NCI-H460 (cell line): ENCODE measurements at regions not wholly inside any gene's neighbourhood (a gene's known extent, or its start where the extent isn't known, plus 50 kb on each side); places are given as distances from the start of the nearest gene placed in this dataset.

Experiments used
- DNase-seq: peaks from one replicate; pipeline ENCODE4 v3.0.0-alpha.2; 2016; ENCODE audit warnings: low read depth; ENCODE audit errors: extremely low read depth

DNA sequence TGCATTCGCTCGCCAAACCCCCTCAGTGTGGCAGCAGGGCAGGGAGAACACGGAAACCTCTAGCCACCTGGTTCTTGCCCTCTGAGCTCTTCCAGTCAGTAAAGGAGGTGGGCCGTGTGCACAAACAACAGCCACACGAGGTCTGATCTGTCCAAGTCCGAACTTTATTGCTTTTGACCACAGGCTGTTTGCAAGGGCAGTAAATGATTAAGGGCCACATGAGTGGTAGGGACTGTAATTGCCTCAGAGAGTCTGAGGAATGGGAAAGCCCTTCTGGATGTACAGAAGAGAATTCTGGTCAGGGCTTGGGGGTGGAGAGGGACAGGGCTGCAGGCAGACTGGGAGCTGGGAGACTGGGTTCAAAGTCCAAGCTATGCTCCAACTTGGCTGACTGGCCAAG, 75.7 kb upstream of the LHX1 start:
- DNase-seq, result no peak

DNA sequence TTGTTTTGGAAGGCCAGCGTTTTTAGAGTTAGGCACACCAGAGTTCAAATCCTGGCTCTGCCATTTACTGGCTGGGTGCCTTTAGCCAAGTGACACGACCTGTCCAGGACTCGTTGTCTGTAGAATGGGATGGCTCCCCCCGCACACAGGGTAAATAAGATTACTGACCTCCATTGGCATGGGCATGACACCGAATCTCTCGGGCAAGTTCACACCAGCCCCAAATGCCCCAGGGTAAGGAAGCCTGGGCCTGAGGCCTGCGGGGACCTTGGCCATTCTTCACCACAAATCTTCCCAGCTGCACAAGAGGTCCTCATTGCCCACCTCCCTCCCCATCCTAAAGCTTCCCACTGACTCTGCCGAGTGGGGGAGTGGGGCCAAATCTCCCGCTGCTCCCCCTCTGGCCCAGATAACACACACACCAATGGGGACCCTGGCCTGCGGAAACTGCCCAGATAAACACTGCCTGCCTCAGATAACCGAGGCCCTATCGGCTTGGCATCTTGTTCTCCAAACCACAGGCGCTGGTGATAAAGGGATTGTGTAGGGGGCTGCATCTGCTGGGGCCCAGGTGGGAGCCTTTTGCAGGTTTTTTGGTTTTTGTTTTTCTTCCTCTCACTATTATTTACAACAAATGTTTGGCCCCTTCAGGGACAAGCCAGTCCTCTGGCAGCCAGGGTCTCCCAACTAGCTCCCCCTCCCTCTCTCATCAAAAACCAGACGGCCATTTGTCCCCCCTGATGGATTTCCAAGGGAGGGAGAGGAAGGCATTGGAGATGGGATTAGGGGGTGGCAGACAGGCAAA, 75.0 kb upstream of the LHX1 start:
- no peak for DNase-seq

DNA sequence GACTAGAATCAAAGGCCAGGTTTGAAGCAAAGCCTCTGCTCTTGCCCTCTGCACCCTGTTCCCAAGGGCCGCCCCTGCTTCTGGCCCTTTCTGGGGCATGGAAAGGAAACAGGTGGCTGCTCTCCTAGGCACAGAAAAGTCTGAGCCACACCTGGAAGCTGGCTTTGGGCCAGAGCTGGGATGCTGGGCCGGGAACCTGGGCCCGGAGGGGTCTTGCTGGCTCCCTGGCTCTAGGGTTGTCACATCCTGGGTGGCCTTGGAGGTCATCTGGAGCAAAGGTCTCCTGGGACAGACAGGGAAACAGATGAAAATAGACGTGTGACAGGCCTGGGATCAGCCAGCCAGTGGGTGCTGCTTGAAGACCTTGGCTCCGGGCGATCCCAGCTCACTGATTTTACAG, 74.1 kb upstream of the LHX1 start:
- no peak for DNase-seq

DNA sequence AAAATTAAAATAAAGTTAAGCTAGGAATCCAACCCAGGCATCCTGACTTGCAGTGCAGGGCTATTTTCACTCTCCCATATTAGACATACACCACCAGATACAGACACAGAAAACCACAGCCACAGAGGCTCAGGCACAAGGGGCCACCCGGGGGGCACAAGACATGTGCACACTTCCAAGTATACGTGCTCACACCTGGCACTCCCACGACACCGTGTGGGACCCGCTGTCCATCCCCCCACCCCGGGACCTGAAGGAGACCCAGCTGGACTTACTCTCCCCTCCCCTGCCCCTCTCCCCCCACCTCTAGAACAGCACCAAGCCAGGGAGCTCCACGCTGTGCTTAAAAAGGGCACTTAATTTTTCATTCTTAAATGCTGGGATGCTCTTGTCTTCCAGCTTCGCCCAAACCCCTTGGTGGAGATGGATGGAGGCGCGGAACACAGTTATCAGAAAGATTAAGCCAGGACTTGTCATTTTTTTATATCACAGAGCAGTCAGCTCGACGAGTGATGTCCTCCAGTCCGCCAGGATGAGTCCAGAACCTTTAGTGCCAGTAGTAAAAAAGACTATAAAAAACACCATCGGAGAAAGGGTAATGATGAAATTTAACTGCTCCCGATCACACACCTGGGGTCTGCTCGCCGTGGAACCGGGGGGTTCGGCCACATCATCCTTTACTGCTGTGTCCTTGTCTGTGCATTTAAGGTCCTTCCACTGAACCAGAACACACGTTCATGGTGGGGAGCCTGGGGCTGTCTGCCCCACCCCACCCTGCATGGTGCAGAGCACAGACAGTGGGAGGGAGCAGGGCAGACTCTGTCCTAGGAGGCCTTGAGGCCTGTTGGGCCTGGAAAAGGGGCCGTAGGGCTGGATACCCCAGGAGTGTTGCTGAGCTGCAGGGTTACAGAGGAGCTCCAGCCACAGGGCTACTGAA, 73.3 kb upstream of the LHX1 start:
- DNase-seq, result no peak

DNA sequence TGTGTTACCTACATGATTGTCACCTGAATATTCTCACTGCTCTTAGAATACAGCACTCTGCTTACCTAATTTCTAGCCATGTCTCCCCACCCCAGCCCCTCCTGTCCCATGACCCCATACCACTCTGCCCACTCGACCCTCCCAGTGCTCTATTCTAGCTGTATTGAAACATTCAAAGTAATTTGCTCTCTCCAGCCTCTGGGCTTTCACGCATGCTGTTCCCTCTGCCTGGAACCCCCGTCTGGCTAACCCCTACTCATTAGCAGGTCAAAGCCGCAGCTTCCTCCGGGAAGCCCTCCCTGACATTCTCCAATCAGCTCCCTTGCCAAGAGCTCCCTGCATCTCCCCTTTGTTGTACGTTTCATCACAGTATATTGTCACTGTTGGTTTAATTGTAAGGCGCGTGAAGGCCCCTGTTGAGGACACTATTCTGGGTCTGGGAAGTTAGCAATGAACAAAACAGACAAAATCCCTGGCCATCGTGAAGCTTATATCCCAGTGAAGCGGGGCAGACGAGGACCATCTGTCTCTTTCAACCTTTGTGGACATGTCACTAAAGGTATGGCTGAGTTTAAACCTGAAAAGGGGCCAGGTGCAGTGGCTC, 72.3 kb upstream of the LHX1 start:
- no peak for DNase-seq

DNA sequence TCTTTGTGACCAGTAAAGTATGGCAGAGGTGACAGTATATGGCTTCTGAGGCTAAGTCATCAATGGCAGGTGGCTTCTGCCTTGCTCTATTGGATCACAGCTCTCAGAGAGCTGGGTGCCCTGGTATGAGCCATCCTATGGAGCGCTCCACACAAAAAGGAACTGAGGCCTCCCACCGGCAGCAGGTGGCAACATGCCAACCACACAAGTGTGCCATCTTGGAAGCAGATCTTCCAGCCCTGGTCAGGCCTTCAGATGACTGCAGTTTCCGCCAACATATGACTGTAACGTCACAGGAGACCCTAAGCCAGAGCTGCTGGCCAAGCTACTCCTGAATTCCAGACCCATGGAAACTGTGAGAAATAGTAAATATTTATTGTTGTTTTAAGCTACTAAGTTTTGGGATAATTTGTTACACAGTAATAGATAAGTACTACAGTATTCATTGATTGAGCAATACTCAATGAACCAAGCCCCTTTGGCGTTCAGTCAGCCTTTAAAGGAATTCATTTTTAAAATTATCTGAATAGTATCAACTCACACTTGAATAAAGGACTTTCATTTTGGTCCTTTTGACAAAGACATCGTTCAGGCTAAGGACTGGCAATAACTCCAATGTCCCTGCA, 69.4 kb upstream of the LHX1 start:
- DNase-seq, result no peak

DNA sequence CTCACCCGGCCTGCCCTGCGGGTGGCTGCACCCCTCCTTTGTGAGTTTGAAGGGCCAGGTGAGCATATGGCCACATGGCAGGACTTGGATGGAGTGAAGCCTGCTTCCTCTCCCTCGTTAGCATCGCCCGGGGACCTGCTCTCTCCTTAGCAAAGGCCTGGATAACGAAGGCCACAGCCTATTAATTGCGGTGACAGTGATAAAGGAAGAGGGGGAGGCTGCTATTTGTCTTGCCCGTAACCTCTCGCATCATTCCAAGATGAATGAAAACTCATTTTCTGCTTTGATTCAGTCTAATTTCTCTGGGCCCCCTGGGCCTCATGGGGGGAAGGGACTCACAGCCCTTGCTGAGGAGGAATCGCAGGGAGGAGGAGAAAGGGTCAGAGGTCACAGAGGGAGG, 68.5 kb upstream of the LHX1 start:
- no peak for DNase-seq

DNA sequence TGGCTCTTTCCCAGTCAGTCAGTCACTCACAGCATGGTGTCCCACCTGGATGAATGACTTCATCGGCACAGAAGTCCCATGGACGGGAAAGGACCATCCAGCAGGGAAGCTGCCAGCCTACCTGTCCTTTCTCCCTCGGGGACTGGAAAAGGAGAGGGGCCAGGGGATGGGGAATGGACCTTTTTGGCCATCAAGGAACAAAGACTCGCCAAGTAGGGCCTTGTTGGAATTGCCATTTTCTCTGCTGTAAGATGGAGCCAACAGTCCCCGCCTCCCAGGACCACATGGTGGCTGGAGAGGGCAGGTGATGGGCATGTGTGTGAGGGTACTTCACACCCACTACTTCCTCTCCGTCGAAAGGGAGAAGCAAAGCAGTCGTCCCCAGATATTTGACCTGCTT, 67.8 kb upstream of the LHX1 start:
- DNase-seq, result no peak

DNA sequence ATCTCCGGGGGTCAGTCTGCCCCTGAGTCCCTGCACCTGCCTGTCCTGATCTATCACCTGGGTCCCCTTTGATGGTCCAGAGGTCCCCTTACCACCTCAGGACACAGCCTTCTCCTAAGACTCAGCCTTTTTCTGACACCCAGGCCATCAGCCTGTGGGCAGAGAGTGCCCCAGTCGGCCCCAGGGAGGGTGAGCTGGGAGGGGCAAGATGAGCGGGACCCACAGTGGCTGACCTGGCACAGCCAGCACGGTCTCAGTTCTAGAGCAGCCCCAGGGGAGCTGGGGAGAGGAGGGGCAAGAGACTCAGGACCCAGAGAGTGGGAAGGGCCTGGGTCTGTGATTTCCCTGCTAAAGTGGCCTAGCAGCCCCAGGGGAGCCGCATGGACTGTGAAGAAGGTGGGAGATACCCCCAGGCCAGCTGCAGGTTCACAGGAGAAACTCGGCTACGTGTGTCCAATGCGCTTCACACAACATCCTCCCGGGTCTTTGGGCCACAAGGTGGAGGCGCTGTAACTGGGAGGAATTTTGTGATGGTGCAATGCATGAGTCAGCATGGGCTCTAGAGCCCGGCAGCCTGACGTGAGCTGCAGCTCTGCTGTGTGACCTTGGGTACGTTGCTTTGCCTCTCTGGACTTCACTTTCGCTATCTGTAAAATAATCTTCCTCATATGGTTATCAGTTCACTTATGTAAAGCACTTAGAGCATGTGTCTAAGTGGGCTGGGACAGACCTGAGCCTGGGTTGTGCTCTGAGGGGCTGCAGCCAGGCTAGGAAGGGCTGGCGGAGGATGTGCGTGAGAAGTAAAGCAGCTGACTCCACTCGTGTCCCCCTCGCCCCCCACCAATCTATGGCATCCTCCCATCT, 67.2 kb upstream of the LHX1 start:
- peak; percentile 21 for DNase-seq

DNA sequence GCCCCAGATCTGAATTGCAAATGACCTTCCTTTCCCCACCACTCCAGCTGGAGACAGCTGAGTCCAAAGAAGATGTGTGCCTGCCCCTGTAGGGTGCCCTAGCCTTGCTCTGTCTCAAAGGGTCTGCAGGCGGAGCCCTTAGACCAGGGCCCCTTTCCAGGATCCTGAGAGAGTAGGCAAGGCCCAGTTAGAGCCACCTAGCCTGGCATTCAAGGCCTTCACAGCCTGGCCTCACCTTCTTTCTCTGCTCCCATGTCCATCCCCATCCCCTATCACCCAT, 66.6 kb upstream of the LHX1 start:
- no peak for DNase-seq

DNA sequence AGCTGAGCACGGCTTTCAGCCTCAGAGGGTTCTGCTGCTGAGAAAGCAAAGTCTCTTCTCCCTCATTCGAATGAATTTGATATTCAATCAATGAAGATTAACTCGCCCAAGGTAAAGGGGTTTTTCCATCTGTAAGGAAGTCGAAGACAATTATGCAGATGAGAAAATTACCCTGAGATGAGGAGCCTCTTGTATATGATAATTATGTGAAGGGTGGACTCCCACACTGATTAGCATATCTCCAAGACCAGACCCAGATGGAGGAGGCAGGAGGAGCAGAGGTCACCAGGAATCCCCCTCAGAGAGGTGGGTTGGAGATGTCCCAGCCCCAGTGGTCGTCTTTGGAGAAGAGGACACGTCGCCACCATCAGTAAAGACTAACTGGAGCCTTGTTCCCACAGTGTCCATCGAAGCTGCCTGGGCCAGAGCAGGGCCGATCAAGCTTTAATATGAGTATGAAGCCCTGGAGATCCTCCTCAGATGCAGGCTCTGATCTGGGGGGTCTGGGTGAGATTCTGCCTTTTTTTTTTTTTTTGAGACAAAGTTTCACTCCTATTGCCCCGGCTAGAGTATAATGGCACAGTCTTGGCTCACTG, 61.5 kb upstream of the LHX1 start:
- DNase-seq, result no peak

DNA sequence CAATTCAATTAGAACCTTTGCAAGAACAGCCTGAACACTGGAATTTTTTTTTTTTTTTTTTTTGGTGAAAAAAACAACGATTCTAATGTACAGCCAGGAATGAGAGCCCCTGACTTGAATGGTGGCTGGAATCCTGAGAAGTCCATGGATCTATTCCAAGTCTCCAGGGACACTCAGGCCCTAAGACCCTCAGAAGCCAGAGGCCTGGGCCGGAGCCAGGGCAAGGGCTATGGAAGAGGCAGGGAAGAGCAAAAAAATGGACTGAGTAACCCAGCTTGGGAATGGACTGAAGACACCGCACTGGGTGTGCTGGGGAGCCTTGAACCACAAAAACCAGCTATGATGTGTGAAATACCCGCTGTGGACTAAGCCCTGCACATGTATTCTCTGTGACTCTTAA, 60.3 kb upstream of the LHX1 start:
- no peak for DNase-seq

DNA sequence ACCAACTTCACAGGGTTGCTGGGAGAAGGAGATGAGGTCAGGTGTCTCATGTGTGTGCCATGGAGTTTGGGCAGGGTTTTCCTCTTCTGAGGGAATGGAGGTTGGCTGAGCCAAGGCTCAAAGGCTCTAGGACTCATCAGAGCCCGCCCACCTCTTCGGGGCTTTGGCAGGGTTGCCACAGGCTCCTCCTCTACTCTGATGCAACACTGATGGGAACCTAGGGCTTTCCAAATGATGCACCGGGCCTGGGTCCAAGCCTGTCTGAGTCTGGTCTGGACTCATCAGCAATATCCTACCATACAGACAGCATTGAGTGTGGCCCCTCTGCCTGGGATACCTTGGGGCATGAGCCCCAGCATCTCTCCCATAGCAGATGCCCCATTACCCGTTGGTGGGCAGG, 59.5 kb upstream of the LHX1 start:
- DNase-seq, result no peak

DNA sequence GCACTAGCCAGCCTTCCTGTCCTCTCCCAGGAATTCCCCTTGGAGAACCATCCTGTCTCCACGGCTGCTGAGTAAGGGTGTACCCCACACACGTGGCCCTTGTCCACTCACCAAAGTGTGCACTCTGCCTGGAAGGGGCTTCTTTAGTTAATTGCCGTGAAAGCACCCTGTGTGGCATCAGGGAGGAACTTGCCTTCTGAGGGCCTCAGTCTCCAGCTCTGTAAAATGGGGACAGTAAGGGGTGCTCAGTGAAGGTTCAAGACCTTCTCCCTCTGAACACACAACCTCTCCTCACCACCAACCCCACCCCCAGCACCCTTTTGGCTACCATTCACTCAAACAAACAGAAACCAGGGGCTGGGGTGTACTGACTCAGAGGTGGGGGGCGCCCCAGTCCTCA, 59.1 kb upstream of the LHX1 start:
- no peak for DNase-seq

DNA sequence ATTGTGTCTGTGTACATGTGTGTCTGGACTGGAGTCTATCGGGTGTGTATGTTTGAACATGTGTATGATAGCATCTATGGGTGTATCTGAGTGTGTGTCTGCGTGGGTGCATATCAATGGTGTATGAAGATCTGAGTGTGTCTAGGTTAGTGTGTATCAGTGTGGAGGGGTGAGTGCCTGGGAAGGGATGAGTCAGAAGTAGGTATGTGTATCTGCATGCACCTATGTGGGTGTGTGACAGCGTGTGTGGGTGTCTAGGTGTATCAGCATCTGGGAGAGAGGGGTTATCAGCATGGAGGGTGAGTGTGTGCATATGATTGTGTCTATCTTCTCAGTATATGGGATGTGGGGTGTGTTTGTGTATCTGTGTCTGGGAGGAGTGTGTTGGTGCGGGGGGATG, 58.2 kb upstream of the LHX1 start:
- DNase-seq, result no peak

DNA sequence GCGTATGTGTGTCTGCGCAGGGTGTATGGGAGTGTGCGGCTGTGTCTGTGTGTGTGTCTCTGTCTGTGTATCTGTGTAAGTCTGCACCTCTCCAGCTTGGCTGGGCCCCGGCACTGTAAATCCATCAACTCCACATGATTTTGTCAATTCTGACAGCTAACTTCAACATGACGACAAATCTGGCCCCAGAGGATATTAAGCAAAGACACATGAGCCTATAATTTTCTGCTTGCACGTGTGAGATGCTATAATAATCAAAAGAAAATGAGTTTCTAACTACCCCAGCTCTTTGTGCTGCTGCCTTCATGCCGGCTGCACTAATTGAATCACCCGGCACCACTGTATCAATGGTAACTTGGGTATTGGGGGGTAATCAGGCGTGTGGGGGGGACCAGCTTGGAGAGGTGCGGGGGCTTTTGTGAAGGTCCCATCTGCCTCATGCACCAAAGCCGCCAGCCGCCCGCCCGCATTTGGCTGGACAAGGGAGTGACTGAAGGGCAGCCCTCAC, 57.6 kb upstream of the LHX1 start:
- no peak for DNase-seq

DNA sequence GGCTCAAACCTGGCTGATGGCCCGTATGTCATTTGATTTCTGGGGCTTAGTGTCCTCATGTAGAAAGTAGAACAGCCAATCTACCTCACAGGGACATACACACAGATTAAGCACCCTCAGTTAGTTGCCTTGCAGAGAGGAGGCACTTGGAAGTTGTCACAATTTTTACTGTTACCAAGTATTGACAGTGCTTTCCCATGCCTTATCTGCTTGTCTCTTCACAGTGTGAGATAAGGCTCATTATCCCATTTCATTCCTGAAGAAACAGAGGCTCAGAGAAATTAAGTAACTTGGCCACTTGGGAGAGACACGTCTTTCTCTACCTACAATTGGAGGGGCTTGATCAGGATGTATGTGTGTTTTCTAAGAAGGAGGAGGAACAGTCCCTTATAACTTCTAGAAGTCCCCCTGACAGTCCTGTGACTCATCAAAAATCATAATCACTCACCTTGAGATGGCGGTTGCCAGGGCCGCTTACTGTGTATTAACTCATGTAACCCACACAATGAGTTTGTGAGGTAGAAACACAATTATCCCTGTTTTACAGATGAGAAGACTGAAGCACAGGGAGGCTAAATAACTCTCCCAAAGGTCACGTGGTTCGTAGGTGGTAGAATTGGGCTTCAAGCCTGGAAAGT, 56.9 kb upstream of the LHX1 start:
- no peak for DNase-seq

DNA sequence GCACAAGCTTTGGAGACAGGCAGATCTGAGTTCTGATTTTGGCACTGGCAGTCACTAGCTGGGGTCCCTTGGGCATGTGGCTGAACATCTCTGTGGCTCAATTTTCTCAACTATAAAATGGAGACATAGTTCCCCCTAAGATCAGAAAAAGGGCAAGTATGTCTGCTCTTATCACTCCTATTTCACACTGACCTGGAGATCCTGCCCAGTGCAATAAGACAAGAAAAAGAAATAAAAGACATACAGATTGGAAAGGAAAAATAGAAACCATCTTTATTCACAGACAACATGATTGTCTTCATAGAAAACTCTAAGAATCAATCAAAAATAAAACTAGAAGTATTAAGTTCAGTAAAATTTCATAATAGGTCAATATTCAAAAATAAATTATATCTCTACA, 56.0 kb upstream of the LHX1 start:
- DNase-seq, result no peak

DNA sequence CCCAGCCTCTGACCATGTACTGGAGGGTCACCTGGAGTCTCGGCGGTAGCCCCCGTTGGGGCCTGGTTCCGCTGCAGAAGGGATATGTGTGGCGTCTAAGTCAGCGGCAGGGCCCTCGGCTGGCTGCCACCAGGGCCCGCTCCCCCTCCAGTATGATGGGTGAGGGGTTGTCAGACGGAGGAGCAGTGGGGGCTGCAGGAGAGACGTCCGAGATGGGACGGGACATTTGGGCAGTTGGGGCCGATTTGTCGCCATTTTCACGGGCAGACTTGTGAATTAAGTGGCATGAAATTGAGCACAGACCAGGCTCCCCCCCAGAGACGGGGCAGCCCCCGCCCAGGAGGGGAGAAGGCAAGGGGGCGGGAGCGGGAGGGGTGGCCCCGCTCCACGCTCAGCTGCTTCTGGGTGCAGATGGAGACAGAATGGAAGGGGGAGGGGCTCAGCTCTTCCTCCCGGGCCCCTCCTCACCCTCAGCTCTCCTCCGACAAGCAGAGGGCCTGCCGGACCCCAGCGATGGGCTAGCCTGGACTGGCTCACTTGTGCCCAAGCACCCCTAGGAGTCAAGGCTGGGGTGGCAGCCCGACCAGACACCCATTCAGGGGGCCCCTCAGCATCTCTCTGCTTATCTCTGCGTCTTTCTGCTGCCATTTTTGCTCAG, 52.7 kb upstream of the LHX1 start:
- DNase-seq, result no peak
